OCI-LY1 (cell line): ENCODE measurements at regions not wholly inside any gene's neighbourhood (a gene's known extent, or its start where the extent isn't known, plus 50 kb on each side); places are given as distances from the start of the nearest gene placed in this dataset.
"Not testable (repeated sequence)": the region's sequence is repeated elsewhere in the genome, so short reads cannot be mapped to it uniquely, and the experiment has no call there.

Experiments used
- EZH2 ChIP-seq: fragments of 200-600 bp; sonication (generic), shearing (Covaris generic); IDR thresholded peaks from 2 replicates; pipeline ENCODE4 v1.8.0; 2017; ENCODE audit warnings: borderline replicate concordance, mixed run types, mild to moderate bottlenecking, antibody characterized with exemption, low read length, moderate library complexity, mixed read lengths
- TF ChIP-seq, protein P1 (sequence below): fragments of 200-600 bp; sonication (generic), shearing (Covaris generic); IDR thresholded peaks from 2 replicates; pipeline ENCODE4 v1.5.1; 2017; ENCODE audit warnings: mild to moderate bottlenecking, antibody characterized with exemption, low read length, moderate library complexity, mixed read lengths

DNA sequence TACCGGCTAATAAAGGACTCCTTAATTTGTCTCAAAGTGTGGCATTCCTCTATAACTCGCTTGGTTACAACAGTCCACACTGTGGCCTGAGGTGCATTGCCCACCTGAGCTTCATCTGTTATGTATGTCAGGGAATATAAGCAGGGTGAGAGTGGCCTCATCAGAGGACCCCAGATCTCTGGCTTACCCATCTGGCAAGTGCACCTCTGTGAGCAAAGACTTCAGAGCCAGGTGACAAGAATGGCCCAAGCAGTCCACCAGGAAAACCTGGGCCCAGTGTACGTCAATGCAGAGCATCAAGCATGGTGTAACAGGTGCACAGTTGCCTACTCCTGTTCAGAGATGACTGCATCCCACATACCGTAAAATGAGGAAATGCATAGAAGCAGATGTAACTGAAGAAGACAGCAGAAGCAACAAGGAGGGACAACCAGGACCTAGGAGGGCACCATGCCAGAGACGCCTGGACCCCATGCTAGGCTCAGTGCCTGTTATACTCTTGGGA, 1621.0 kb downstream of the SPATA31A7 start:
- TF ChIP-seq, protein P1, sequence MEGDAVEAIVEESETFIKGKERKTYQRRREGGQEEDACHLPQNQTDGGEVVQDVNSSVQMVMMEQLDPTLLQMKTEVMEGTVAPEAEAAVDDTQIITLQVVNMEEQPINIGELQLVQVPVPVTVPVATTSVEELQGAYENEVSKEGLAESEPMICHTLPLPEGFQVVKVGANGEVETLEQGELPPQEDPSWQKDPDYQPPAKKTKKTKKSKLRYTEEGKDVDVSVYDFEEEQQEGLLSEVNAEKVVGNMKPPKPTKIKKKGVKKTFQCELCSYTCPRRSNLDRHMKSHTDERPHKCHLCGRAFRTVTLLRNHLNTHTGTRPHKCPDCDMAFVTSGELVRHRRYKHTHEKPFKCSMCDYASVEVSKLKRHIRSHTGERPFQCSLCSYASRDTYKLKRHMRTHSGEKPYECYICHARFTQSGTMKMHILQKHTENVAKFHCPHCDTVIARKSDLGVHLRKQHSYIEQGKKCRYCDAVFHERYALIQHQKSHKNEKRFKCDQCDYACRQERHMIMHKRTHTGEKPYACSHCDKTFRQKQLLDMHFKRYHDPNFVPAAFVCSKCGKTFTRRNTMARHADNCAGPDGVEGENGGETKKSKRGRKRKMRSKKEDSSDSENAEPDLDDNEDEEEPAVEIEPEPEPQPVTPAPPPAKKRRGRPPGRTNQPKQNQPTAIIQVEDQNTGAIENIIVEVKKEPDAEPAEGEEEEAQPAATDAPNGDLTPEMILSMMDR = not testable (repeated sequence)
- TF ChIP-seq EZH2 = not testable (repeated sequence)
